ENCODE measurements at regions not wholly inside any gene's neighbourhood (a gene's known extent, or its start where the extent isn't known, plus 50 kb on each side); places are given as distances from the start of the nearest gene placed in this dataset.
A peak's percentile ranks its signal among the peaks of the same experiment; 100 is the strongest.
"Not testable (repeated sequence)": the region's sequence is repeated elsewhere in the genome, so short reads cannot be mapped to it uniquely, and the experiment has no call there.

GRCh38 chrX:103428525-103428924, 52.2 kb downstream of the BEX3 start:
- DNase-seq (no peak), ATAC-seq (no peak)
- no peaks in the 10 kb centered on the region for H3K9me3 ChIP-seq
- H3K27me3 ChIP-seq: no peaks in the 10 kb centered on the region
- no peaks in the 10 kb centered on the region for H3K36me3 ChIP-seq
- intact Hi-C loops (cut with DNase I): no loop called here
- no peak overlapping the region for H3K27ac ChIP-seq
- no peak overlapping the region for H3K4me3 ChIP-seq
- H3K4me1 ChIP-seq: no peaks in the 10 kb centered on the region
- TF ChIP-seq CTCF (IDR thresholded peaks at IDR 0.05): no peak

- DNase-seq; H3K36me3 ChIP-seq; intact Hi-C loops (cut with DNase I); H3K27ac ChIP-seq; H3K4me3 ChIP-seq; H3K9me3 ChIP-seq; H3K27me3 ChIP-seq; H3K4me1 ChIP-seq; ATAC-seq: not testable (repeated sequence)
Observed at GRCh38 chrX:103429026-103429425, 52.7 kb downstream of the BEX3 start.

- ATAC-seq: peak; percentile 33
- H3K27me3 ChIP-seq: no peaks in the 10 kb centered on the region
- intact Hi-C loops (cut with DNase I): no loop called here
- TF ChIP-seq CTCF (IDR thresholded peaks at IDR 0.05): no peak
- no peak overlapping the region for H3K27ac ChIP-seq
- H3K4me3 ChIP-seq: no peak overlapping the region
- no peaks in the 10 kb centered on the region for H3K9me3 ChIP-seq
- H3K4me1 ChIP-seq: no peaks in the 10 kb centered on the region
- no peak for DNase-seq
- no peaks in the 10 kb centered on the region for H3K36me3 ChIP-seq
Observed at GRCh38 chrX:103431316-103431715, 55.0 kb downstream of the BEX3 start.

- not testable (repeated sequence) for ATAC-seq
Observed at GRCh38 chrX:103432841-103433240, 56.5 kb downstream of the BEX3 start.

GRCh38 chrX:103437147-103437873, 61.0 kb downstream of the BEX3 start:
- H3K9me3 ChIP-seq: no peaks in the 10 kb centered on the region
- DNase-seq (no peak), ATAC-seq (no peak)
- no peaks in the 10 kb centered on the region for H3K4me1 ChIP-seq
- intact Hi-C loops (cut with DNase I): no loop called here
- H3K36me3 ChIP-seq: no peaks in the 10 kb centered on the region
- TF ChIP-seq CTCF (IDR thresholded peaks at IDR 0.05): no peak
- no peak overlapping the region for H3K4me3 ChIP-seq
- no peaks in the 10 kb centered on the region for H3K27me3 ChIP-seq
- no peak overlapping the region for H3K27ac ChIP-seq

More at GRCh38 chrX:103432841-103433240, 56.5 kb downstream of the BEX3 start:
- DNase-seq; H3K4me1 ChIP-seq; H3K27ac ChIP-seq; H3K27me3 ChIP-seq; H3K4me3 ChIP-seq; H3K9me3 ChIP-seq; H3K36me3 ChIP-seq; intact Hi-C loops (cut with DNase I): not testable (repeated sequence)

- intact Hi-C loops (cut with DNase I): no loop called here
- no peak for TF ChIP-seq CTCF (IDR thresholded peaks at IDR 0.05)
Observed at GRCh38 chrX:103439161-103439560, 62.8 kb downstream of the BEX3 start.

More at GRCh38 chrX:103439161-103439560, 62.8 kb downstream of the BEX3 start:
- no peak overlapping the region for H3K27ac ChIP-seq
- no peaks in the 10 kb centered on the region for H3K4me1 ChIP-seq
- H3K36me3 ChIP-seq: no peaks in the 10 kb centered on the region
- H3K4me3 ChIP-seq: no peak overlapping the region
- ATAC-seq: no peak
- no peaks in the 10 kb centered on the region for H3K27me3 ChIP-seq
- DNase-seq: no peak
- H3K9me3 ChIP-seq: no peaks in the 10 kb centered on the region

Data from left lung (tissue), 4 donors.